ENCODE measurements at regions not wholly inside any gene's neighbourhood (a gene's known extent, or its start where the extent isn't known, plus 50 kb on each side); places are given as distances from the start of the nearest gene placed in this dataset.
"Not testable (repeated sequence)": the region's sequence is repeated elsewhere in the genome, so short reads cannot be mapped to it uniquely, and the experiment has no call there.

DNA sequence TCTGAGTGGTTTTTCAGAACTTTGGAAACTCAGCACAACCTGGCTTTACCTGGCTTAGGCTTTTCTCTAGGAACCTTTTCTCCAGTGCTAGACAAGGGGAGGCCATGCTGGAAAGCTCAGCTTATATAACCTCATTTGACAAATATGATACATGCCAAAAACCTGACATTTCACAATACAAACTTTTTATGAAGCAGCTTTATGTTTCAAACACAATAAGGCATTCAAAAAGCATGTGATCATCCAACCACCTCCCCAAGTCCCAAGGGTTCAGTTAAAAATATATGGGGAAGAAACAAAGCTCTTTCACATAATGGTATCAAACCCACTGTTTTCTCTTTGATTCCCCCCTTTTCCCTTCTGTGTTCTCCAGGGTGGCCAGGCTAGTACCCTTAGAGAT lies 63.7 kb downstream of the ZC3H11B start:
- ATAC-seq, result no peak
- no peak for TF ChIP-seq ZNF70 (CRISPR knock-in tag; IDR thresholded peaks at IDR 0.05)
- TF ChIP-seq ARNTL (CRISPR knock-in tag; IDR thresholded peaks at IDR 0.05; ENCODE audit: borderline replicate concordance, low read depth), result no peak
- TF ChIP-seq, protein P1, sequence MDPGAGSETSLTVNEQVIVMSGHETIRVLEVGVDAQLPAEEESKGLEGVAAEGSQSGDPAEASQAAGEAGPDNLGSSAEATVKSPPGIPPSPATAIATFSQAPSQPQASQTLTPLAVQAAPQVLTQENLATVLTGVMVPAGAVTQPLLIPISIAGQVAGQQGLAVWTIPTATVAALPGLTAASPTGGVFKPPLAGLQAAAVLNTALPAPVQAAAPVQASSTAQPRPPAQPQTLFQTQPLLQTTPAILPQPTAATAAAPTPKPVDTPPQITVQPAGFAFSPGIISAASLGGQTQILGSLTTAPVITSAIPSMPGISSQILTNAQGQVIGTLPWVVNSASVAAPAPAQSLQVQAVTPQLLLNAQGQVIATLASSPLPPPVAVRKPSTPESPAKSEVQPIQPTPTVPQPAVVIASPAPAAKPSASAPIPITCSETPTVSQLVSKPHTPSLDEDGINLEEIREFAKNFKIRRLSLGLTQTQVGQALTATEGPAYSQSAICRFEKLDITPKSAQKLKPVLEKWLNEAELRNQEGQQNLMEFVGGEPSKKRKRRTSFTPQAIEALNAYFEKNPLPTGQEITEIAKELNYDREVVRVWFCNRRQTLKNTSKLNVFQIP (CRISPR knock-in tag; IDR thresholded peaks at IDR 0.05; ENCODE audit: borderline replicate concordance, low read depth), result no peak
- no peak for TF ChIP-seq BACH2 (CRISPR knock-in tag; IDR thresholded peaks at IDR 0.05; ENCODE audit: borderline replicate concordance)
- TF ChIP-seq TOX (CRISPR knock-in tag; IDR thresholded peaks at IDR 0.05; ENCODE audit: borderline replicate concordance), result no peak
- no peak for TF ChIP-seq SNAI2 (CRISPR knock-in tag; IDR thresholded peaks at IDR 0.05)
- no peak for TF ChIP-seq ZNF8 (CRISPR knock-in tag; IDR thresholded peaks at IDR 0.05)
- TF ChIP-seq ZC3H10 (CRISPR knock-in tag; IDR thresholded peaks at IDR 0.05), result no peak
- TF ChIP-seq, protein P2, sequence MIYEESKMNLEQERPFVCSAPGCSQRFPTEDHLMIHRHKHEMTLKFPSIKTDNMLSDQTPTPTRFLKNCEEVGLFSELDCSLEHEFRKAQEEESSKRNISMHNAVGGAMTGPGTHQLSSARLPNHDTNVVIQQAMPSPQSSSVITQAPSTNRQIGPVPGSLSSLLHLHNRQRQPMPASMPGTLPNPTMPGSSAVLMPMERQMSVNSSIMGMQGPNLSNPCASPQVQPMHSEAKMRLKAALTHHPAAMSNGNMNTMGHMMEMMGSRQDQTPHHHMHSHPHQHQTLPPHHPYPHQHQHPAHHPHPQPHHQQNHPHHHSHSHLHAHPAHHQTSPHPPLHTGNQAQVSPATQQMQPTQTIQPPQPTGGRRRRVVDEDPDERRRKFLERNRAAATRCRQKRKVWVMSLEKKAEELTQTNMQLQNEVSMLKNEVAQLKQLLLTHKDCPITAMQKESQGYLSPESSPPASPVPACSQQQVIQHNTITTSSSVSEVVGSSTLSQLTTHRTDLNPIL (CRISPR knock-in tag; IDR thresholded peaks at IDR 0.05; ENCODE audit: low read depth), result no peak
- TF ChIP-seq RARB (CRISPR knock-in tag; IDR thresholded peaks at IDR 0.05), result no peak
- TF ChIP-seq GLIS3 (CRISPR knock-in tag; IDR thresholded peaks at IDR 0.05), result no peak
- no peak for TF ChIP-seq ZFP3 (CRISPR knock-in tag; IDR thresholded peaks at IDR 0.05)
- no peak for TF ChIP-seq OSR1 (CRISPR knock-in tag; IDR thresholded peaks at IDR 0.05)
- TF ChIP-seq PPARA (CRISPR knock-in tag; IDR thresholded peaks at IDR 0.05; ENCODE audit: borderline replicate concordance), result no peak
- TF ChIP-seq, protein P3, sequence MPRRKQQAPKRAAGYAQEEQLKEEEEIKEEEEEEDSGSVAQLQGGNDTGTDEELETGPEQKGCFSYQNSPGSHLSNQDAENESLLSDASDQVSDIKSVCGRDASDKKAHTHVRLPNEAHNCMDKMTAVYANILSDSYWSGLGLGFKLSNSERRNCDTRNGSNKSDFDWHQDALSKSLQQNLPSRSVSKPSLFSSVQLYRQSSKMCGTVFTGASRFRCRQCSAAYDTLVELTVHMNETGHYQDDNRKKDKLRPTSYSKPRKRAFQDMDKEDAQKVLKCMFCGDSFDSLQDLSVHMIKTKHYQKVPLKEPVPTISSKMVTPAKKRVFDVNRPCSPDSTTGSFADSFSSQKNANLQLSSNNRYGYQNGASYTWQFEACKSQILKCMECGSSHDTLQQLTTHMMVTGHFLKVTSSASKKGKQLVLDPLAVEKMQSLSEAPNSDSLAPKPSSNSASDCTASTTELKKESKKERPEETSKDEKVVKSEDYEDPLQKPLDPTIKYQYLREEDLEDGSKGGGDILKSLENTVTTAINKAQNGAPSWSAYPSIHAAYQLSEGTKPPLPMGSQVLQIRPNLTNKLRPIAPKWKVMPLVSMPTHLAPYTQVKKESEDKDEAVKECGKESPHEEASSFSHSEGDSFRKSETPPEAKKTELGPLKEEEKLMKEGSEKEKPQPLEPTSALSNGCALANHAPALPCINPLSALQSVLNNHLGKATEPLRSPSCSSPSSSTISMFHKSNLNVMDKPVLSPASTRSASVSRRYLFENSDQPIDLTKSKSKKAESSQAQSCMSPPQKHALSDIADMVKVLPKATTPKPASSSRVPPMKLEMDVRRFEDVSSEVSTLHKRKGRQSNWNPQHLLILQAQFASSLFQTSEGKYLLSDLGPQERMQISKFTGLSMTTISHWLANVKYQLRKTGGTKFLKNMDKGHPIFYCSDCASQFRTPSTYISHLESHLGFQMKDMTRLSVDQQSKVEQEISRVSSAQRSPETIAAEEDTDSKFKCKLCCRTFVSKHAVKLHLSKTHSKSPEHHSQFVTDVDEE (CRISPR knock-in tag; IDR thresholded peaks at IDR 0.05), result no peak
- TF ChIP-seq, protein P4, sequence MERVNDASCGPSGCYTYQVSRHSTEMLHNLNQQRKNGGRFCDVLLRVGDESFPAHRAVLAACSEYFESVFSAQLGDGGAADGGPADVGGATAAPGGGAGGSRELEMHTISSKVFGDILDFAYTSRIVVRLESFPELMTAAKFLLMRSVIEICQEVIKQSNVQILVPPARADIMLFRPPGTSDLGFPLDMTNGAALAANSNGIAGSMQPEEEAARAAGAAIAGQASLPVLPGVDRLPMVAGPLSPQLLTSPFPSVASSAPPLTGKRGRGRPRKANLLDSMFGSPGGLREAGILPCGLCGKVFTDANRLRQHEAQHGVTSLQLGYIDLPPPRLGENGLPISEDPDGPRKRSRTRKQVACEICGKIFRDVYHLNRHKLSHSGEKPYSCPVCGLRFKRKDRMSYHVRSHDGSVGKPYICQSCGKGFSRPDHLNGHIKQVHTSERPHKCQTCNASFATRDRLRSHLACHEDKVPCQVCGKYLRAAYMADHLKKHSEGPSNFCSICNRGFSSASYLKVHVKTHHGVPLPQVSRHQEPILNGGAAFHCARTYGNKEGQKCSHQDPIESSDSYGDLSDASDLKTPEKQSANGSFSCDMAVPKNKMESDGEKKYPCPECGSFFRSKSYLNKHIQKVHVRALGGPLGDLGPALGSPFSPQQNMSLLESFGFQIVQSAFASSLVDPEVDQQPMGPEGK (CRISPR knock-in tag; IDR thresholded peaks at IDR 0.05; ENCODE audit: borderline replicate concordance), result no peak
- TF ChIP-seq ZNF565 (CRISPR knock-in tag; conservative IDR thresholded peaks at IDR 0.05; ENCODE audit: low read depth), result no peak
- TF ChIP-seq ZFP30 (CRISPR knock-in tag; IDR thresholded peaks at IDR 0.05), result no peak

DNA sequence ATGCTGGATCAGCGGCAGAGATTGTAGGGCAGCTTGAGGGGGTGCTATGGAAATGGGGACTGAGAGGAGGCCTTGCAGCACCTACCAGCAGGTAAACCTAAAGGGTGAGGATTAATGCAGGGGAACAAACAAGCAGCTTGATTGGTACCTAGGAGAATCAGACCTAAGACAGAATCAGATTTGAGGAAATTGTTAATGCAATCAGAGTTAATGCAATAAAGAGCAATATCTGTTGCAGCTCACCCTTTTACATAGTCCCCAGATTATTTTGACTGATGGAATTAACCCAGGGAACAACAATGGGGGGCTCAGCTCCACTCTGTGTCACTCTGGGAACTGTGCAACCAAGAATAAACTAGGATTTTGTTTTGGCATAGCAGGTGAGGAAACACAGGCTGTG lies 64.5 kb downstream of the ZC3H11B start:
- TF ChIP-seq ZFP3 (CRISPR knock-in tag; IDR thresholded peaks at IDR 0.05) (no peak), ESRRG (CRISPR knock-in tag; IDR thresholded peaks at IDR 0.05) (no peak), PPARA (CRISPR knock-in tag; IDR thresholded peaks at IDR 0.05; ENCODE audit: borderline replicate concordance) (no peak), BACH2 (CRISPR knock-in tag; IDR thresholded peaks at IDR 0.05; ENCODE audit: borderline replicate concordance) (no peak), ZC3H10 (CRISPR knock-in tag; IDR thresholded peaks at IDR 0.05) (no peak), TOX (CRISPR knock-in tag; IDR thresholded peaks at IDR 0.05; ENCODE audit: borderline replicate concordance) (no peak), ZNF70 (CRISPR knock-in tag; IDR thresholded peaks at IDR 0.05) (no peak), CSDC2 (CRISPR knock-in tag; IDR thresholded peaks at IDR 0.05) (no peak), ZNF8 (CRISPR knock-in tag; IDR thresholded peaks at IDR 0.05) (no peak), ZFP30 (CRISPR knock-in tag; IDR thresholded peaks at IDR 0.05) (no peak), ISL1 (CRISPR knock-in tag; IDR thresholded peaks at IDR 0.05) (no peak), RARB (CRISPR knock-in tag; IDR thresholded peaks at IDR 0.05) (no peak), OSR1 (CRISPR knock-in tag; IDR thresholded peaks at IDR 0.05) (no peak), ARNTL (CRISPR knock-in tag; IDR thresholded peaks at IDR 0.05; ENCODE audit: borderline replicate concordance, low read depth) (no peak)
- TF ChIP-seq, protein P1 (CRISPR knock-in tag; IDR thresholded peaks at IDR 0.05; ENCODE audit: borderline replicate concordance, low read depth), result no peak
- TF ChIP-seq, protein P4 (CRISPR knock-in tag; IDR thresholded peaks at IDR 0.05; ENCODE audit: borderline replicate concordance), result no peak
- TF ChIP-seq, protein P3 (CRISPR knock-in tag; IDR thresholded peaks at IDR 0.05), result no peak
- no peak for ATAC-seq

DNA sequence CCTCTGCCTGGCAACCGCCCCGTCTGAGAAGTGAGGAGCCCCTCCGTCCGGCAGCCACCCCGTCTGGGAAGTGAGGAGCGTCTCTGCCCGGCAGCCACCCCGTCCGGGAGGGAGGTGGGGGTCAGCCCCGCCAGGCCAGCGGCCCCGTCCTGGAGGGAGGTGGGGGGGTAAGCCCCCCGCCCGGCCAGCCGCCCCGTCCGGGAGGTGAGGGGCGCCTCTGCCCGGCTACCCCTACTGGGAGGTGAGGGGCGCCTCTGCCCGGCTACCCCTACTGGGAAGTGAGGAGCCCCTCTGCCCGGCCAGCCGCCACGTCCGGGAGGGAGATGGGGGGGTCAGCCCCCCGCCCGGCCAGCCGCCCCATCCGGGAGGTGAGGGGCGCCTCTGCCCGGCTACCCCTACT lies 67.1 kb downstream of the ZC3H11B start:
- ATAC-seq, result not testable (repeated sequence)
